ENCODE measurements at regions not wholly inside any gene's neighbourhood (a gene's known extent, or its start where the extent isn't known, plus 50 kb on each side); places are given as distances from the start of the nearest gene placed in this dataset.

DNA sequence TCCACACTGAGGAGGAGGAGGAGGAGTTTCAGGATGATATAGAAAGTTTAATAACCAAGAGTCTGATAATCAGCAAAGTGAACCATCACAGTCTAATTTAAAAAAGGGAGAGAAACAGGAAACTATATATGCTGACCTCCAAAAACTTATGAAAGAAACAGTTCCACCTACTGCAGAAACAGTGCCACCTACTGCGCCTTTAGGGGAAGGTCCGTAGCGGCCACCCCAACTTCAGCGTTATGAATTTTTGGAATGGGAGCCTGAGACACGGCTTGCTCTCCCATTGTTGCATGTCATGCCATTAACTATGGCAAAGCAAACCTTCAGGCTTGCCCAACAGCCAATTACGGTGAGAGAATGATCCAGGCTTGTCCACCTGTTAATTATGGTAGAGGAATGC, 1719.2 kb upstream of the LRRTM1 start:
- TF ChIP-seq, protein P1, sequence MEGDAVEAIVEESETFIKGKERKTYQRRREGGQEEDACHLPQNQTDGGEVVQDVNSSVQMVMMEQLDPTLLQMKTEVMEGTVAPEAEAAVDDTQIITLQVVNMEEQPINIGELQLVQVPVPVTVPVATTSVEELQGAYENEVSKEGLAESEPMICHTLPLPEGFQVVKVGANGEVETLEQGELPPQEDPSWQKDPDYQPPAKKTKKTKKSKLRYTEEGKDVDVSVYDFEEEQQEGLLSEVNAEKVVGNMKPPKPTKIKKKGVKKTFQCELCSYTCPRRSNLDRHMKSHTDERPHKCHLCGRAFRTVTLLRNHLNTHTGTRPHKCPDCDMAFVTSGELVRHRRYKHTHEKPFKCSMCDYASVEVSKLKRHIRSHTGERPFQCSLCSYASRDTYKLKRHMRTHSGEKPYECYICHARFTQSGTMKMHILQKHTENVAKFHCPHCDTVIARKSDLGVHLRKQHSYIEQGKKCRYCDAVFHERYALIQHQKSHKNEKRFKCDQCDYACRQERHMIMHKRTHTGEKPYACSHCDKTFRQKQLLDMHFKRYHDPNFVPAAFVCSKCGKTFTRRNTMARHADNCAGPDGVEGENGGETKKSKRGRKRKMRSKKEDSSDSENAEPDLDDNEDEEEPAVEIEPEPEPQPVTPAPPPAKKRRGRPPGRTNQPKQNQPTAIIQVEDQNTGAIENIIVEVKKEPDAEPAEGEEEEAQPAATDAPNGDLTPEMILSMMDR (conservative IDR thresholded peaks at IDR 0.05; ENCODE audit: low read depth, low read length), result no peak
- no peak for TF ChIP-seq EZH2 (IDR thresholded peaks at IDR 0.05; ENCODE audit: borderline replicate concordance, low read depth, low read length, poor library complexity, severe bottlenecking)

All from A673 (cell line).